K562 (cell line): ENCODE measurements at regions not wholly inside any gene's neighbourhood (a gene's known extent, or its start where the extent isn't known, plus 50 kb on each side); places are given as distances from the start of the nearest gene placed in this dataset.

Source experiments
- ATAC-seq: fragments of 200-7000 bp; cut with Tn5 transposase; 3 replicates; pipeline ENCODE4 v1.9.1; 2020; ENCODE audit warnings: moderate library complexity
- BruUV-seq: library from RNA; stranded (reverse); fragments of 400-500 nt; replicated peaks from 2 replicates; lab custom pipeline; 2021; lab: Mats Ljungman, UMichigan
- CTCF ChIA-PET: fragments of 300-600 bp; formaldehyde crosslinking; extraction: SDS; loops from one replicate; lab custom pipeline; 2021; ENCODE audit warnings: low intra/inter-chr PET ratio; lab: Yijun Ruan, JAX
- POLR2A ChIA-PET: fragments of 300-600, 350-650 bp; sonication (Branson Sonifier 250); formaldehyde crosslinking; extraction: SDS; loops from one replicate; lab custom pipeline; 2021; ENCODE audit warnings: antibody characterized with exemption, inconsistent platforms; lab: Yijun Ruan, JAX
- DNase-seq, 4 experiments: peaks; one replicate each; pipeline versions ENCODE4 v3.0.0 to v3.0.0-alpha.2; 2011 to 2018; ENCODE audit warnings: low spot score in 3 of 4, mixed read lengths in 3 of 4; ENCODE audit errors: extremely low read depth in 1 of 4
- FAIRE-seq: peaks from 2 replicates; lab custom pipeline; 2011; peaks lifted over from hg19 to GRCh38; lab: Jason Lieb, UNC
- H2AFZ ChIP-seq: 2 replicates; pipeline ENCODE4 v1.6.0; 2011; ENCODE audit warnings: low read depth, low read length, control low read depth, inconsistent platforms
- H3K27ac ChIP-seq: fragments of 200-600 bp; 3 replicates; pipeline ENCODE4 v1.8.0; 2011; ENCODE audit warnings: low read depth, mild to moderate bottlenecking, control low read depth, inconsistent platforms, low read length, moderate library complexity, mixed read lengths; ENCODE audit errors: extremely low read depth
- H3K27me3 ChIP-seq, 2 experiments: fragments of 300-600 bp in 1 of 2; 2 replicates in 1 of 2; 3 replicates in 1 of 2; pipeline versions ENCODE4 v1.6.0 to v1.8.0; 2011; ENCODE audit warnings: inconsistent platforms in 2 of 2, low read length in 2 of 2, mild to moderate bottlenecking in 1 of 2, mixed read lengths in 1 of 2, moderate library complexity in 1 of 2; ENCODE audit not compliant: control insufficient read depth in 2 of 2, insufficient read depth in 2 of 2
- H3K36me3 ChIP-seq: fragments of 300-600 bp; 3 replicates; pipeline ENCODE4 v1.8.0; 2011; ENCODE audit warnings: mild to moderate bottlenecking, low read length, inconsistent platforms; ENCODE audit not compliant: control insufficient read depth, insufficient read depth
- H3K4me1 ChIP-seq, 2 experiments: fragments of 200-600 bp in 1 of 2; replicated peaks in 1 of 2; 2 replicates in 1 of 2; 3 replicates in 1 of 2; pipeline versions ENCODE4 v1.5.1 to v1.8.0; 2011; ENCODE audit warnings: inconsistent platforms in 2 of 2, low read length in 2 of 2, mild to moderate bottlenecking in 1 of 2, mixed read lengths in 1 of 2, moderate library complexity in 1 of 2; ENCODE audit not compliant: control insufficient read depth in 2 of 2, insufficient read depth in 2 of 2
- H3K4me2 ChIP-seq: 2 replicates; pipeline ENCODE4 v1.6.1; 2011; ENCODE audit warnings: low read length, control low read depth, inconsistent platforms, mixed read lengths; ENCODE audit not compliant: insufficient read depth
- H3K4me3 ChIP-seq: fragments of 200-600 bp; sonication (generic), shearing (Covaris generic); 2 replicates; pipeline ENCODE4 v1.5.1; 2016; ENCODE audit warnings: control low read depth, inconsistent platforms
- H3K79me2 ChIP-seq: fragments of 200-600 bp; 3 replicates; pipeline ENCODE4 v1.8.0; 2011; ENCODE audit warnings: low read length, inconsistent platforms; ENCODE audit not compliant: control insufficient read depth, insufficient read depth
- H3K9ac ChIP-seq, 2 experiments: 2 replicates each; pipeline versions ENCODE4 v1.6.0 to v1.6.1; 2011; ENCODE audit warnings: low read depth in 2 of 2, low read length in 2 of 2, control low read depth in 1 of 2, inconsistent platforms in 1 of 2, mild to moderate bottlenecking in 1 of 2, mixed read lengths in 1 of 2; ENCODE audit not compliant: insufficient read depth in 1 of 2
- H3K9me1 ChIP-seq: one replicate; pipeline ENCODE4 v1.6.0; 2011; ENCODE audit warnings: inconsistent platforms, mild to moderate bottlenecking, low read length, moderate library complexity; ENCODE audit not compliant: control insufficient read depth, insufficient read depth
- H3K9me3 ChIP-seq: replicated peaks from 2 replicates; pipeline ENCODE4 v1.5.1; 2011; ENCODE audit warnings: low read depth, low read length, inconsistent platforms; ENCODE audit not compliant: control insufficient read depth, insufficient read depth
- H4K20me1 ChIP-seq: replicated peaks from 2 replicates; pipeline ENCODE4 v1.6.1; 2011; ENCODE audit warnings: low read length, inconsistent platforms, mixed read lengths; ENCODE audit not compliant: control insufficient read depth, insufficient read depth
- AFF4 ChIP-seq: sonication (generic); formaldehyde crosslinking; IDR thresholded peaks from 2 replicates; pipeline ENCODE4 v1.8.0; 2023; ENCODE audit warnings: mild to moderate bottlenecking, missing genetic modification reagents
- ARID3A ChIP-seq: IDR thresholded peaks from 2 replicates; pipeline ENCODE4 v1.6.1; 2012; ENCODE audit warnings: low read depth, low read length, improper control_type of control experiment, borderline replicate concordance
- CREB3L1 ChIP-seq: fragments of 450-650 bp; IDR thresholded peaks from 2 replicates; pipeline ENCODE4 v1.6.1; 2014; ENCODE audit warnings: low read depth, mild to moderate bottlenecking, moderate library complexity, borderline replicate concordance
- ESRRA ChIP-seq: fragments of 450-650 bp; IDR thresholded peaks from 2 replicates; pipeline ENCODE4 v1.6.1; 2014; ENCODE audit warnings: low read depth, mild to moderate bottlenecking, moderate library complexity, borderline replicate concordance
- FOXM1 ChIP-seq, 2 experiments: fragments of 450-650 bp in 1 of 2; sonication (generic) in 1 of 2; formaldehyde crosslinking in 1 of 2; IDR thresholded peaks; 2 replicates each; pipeline versions ENCODE4 v1.6.1 to v1.9.0; 2017 to 2022; ENCODE audit warnings: low read depth in 2 of 2, mild to moderate bottlenecking in 2 of 2, missing genetic modification reagents in 1 of 2, moderate library complexity in 1 of 2
- HNRNPUL1 ChIP-seq: fragments of 200-400 bp; formaldehyde crosslinking; IDR thresholded peaks from 2 replicates; pipeline ENCODE4 v1.6.1; 2017; ENCODE audit warnings: low read length
- NBN ChIP-seq: fragments of 450-650 bp; IDR thresholded peaks from 2 replicates; pipeline ENCODE4 v1.6.1; 2016; ENCODE audit warnings: low read depth, mild to moderate bottlenecking
- NCOA6 ChIP-seq: fragments of 450-650 bp; IDR thresholded peaks from 2 replicates; pipeline ENCODE4 v1.6.1; 2017; ENCODE audit warnings: mild to moderate bottlenecking
- NR1H2 ChIP-seq: sonication (generic); formaldehyde crosslinking; IDR thresholded peaks from 2 replicates; pipeline ENCODE4 v1.4.0; 2020; ENCODE audit warnings: mild to moderate bottlenecking, missing genetic modification reagents
- THAP7 ChIP-seq: fragments of 250-450 bp; sonication (Bioruptor Pico); IDR thresholded peaks from 2 replicates; pipeline ENCODE4 v1.5.0; 2021
- ZBTB17 ChIP-seq: fragments of 450-650 bp; formaldehyde crosslinking; IDR thresholded peaks from 2 replicates; pipeline ENCODE4 v1.4.0; 2020; ENCODE audit warnings: mild to moderate bottlenecking
- ZFPM2 ChIP-seq: fragments of 250-450 bp; sonication (Bioruptor Pico); IDR thresholded peaks from 2 replicates; pipeline ENCODE4 v1.5.1; 2022; ENCODE audit warnings: mild to moderate bottlenecking
- ZNF165 ChIP-seq: fragments of 250-450 bp; sonication (Bioruptor Pico); IDR thresholded peaks from 2 replicates; pipeline ENCODE4 v1.4.0; 2020; ENCODE audit warnings: borderline replicate concordance
- ZNF224 ChIP-seq: sonication (generic); formaldehyde crosslinking; IDR thresholded peaks from 2 replicates; pipeline ENCODE4 v1.8.0; 2022; ENCODE audit warnings: mild to moderate bottlenecking, missing genetic modification reagents
- ZNF589 ChIP-seq: fragments of 200-800 bp; sonication (Bioruptor generic); IDR thresholded peaks from 2 replicates; pipeline ENCODE4 v1.6.1; 2016; ENCODE audit warnings: low read depth, missing genetic modification characterization, missing compliant biosample characterization
- WGBS: fragments of 100-300 bp; shearing (Covaris generic); methylation state at CpG from one replicate; pipeline ENCODE4 v1.1.6; 2016; ENCODE audit warnings: low coverage, mixed read lengths; ENCODE audit not compliant: insufficient coverage; ENCODE audit errors: missing lambda C conversion rate; 5-methylcytosine and 5-hydroxymethylcytosine counted together
- in situ Hi-C: fragments of 300-500 bp; cut with MboI; formaldehyde crosslinking; loops from 4 replicates; pipeline ENCODE4 v1.15.0; 2018; ENCODE audit warnings: inconsistent platforms, mixed read lengths
- intact Hi-C: fragments of 100-400 bp; cut with micrococcal nuclease; formaldehyde crosslinking; loops from 2 replicates; pipeline ENCODE4 v1.14.2; 2022

- no peaks in the 10 kb centered on the region for H3K79me2 ChIP-seq
- H3K36me3 ChIP-seq, result no peaks in the 10 kb centered on the region
- ATAC-seq, result no peak
- in situ Hi-C loops, result no loop called here
- H2AFZ ChIP-seq, result no peak overlapping the region
- WGBS, result 2% methylated on average over 9 of the region's 12 CpGs
- no peaks in the 10 kb centered on the region for H3K9me1 ChIP-seq
- no peak overlapping the region for H3K9ac ChIP-seq
- ChIA-PET POLR2A (no interaction called here), CTCF (no interaction called here)
- H3K9me3 ChIP-seq, result no peaks in the 10 kb centered on the region
- DNase-seq, result no peak
- H3K27me3 ChIP-seq, result peaks cover 0 to 27% of the 10 kb centered on the region in 2 experiments; a peak in 2 of 5 replicates
- intact Hi-C loops, result no loop called here
- H3K4me3 ChIP-seq, result no peak overlapping the region
- FAIRE-seq, result no peak
- no peak for TF ChIP-seq ZBTB17 (CRISPR knock-in tag)
- no peak for TF ChIP-seq NBN
- TF ChIP-seq ZFPM2 (CRISPR knock-in tag), result no peak
- no peak for TF ChIP-seq NCOA6
- no peak for TF ChIP-seq CREB3L1
- TF ChIP-seq HNRNPUL1, result no peak
- no peak for TF ChIP-seq ZNF589 (CRISPR knock-in tag)
- no peak for TF ChIP-seq ESRRA
- TF ChIP-seq ZNF224 (CRISPR knock-in tag), result no peak
- no peak for TF ChIP-seq ZNF165 (CRISPR knock-in tag)
- TF ChIP-seq THAP7 (CRISPR knock-in tag), result no peak
- TF ChIP-seq AFF4, result no peak
- no peak for TF ChIP-seq FOXM1 (IDR thresholded peaks at IDR 0.05; ENCODE audit: low read depth)
- no peak for TF ChIP-seq FOXM1 (CRISPR knock-in tag; IDR thresholded peaks at IDR 0.05; ENCODE audit: low read depth)
- no peak for TF ChIP-seq ARID3A
- TF ChIP-seq NR1H2 (CRISPR knock-in tag), result no peak
- BruUV-seq, result no TSS peak
- no peaks in the 10 kb centered on the region; the same call in 1 of the 2 replicates for H4K20me1 ChIP-seq
- no peak overlapping the region for H3K4me2 ChIP-seq
- no peaks in the 10 kb centered on the region for H3K4me1 ChIP-seq
- no peak overlapping the region for H3K27ac ChIP-seq
Observed at GRCh38 chr3:127476936-127477335, 113.6 kb downstream of the TPRA1 start.
